Activated B cell treated with CpG ODN at 0.5 μM for 24 hours (primary cell): ENCODE measurements at regions not wholly inside any gene's neighbourhood (a gene's known extent, or its start where the extent isn't known, plus 50 kb on each side); places are given as distances from the start of the nearest gene placed in this dataset.
"Not testable (repeated sequence)": the region's sequence is repeated elsewhere in the genome, so short reads cannot be mapped to it uniquely, and the experiment has no call there.

ENCODE experiments used
- ATAC-seq: fragments of 200-7000 bp; cut with Tn5 transposase; one replicate; pipeline ENCODE4 v1.10.0; 2021; ENCODE audit warnings: low read depth, mild to moderate bottlenecking, moderate library complexity
- CTCF ChIA-PET: fragments of 350-600 bp; sonication (Branson Sonifier 250); formaldehyde crosslinking; loops from one replicate; lab custom pipeline; 2021; ENCODE audit warnings: antibody characterized with exemption; lab: Charles Lee
- POLR2A ChIA-PET: fragments of 350-600 bp; sonication (Branson Sonifier 250); formaldehyde crosslinking; loops from one replicate; lab custom pipeline; 2021; ENCODE audit warnings: antibody characterized with exemption; lab: Charles Lee
- DNase-seq: peaks from one replicate; pipeline ENCODE4 v3.0.0; 2022
- H3K27ac Mint-ChIP-seq: one replicate; pipeline ENCODE4 v1.8.0; 2020; ENCODE audit warnings: mixed read lengths
- H3K27me3 Mint-ChIP-seq: one replicate; pipeline ENCODE4 v1.8.0; 2021; ENCODE audit warnings: mixed read lengths
- H3K36me3 Mint-ChIP-seq: one replicate; pipeline ENCODE4 v1.8.0; 2021; ENCODE audit warnings: low read depth, mixed read lengths
- H3K4me1 Mint-ChIP-seq: one replicate; pipeline ENCODE4 v1.8.0; 2021; ENCODE audit warnings: mixed read lengths
- H3K4me3 Mint-ChIP-seq: one replicate; pipeline ENCODE4 v1.8.0; 2020; ENCODE audit warnings: mild to moderate bottlenecking, mixed read lengths
- H3K9me3 Mint-ChIP-seq: one replicate; pipeline ENCODE4 v1.8.0; 2020; ENCODE audit warnings: mixed read lengths
- intact Hi-C: fragments of 100-400 bp; cut with micrococcal nuclease; formaldehyde crosslinking; loops from one replicate; pipeline ENCODE4 v1.15.1; 2024
- TF ChIP-seq, protein P1 (sequence below): fragments of 200-600 bp; IDR thresholded peaks from one replicate; pipeline ENCODE4 v1.8.0; 2022; ENCODE audit warnings: antibody characterized with exemption, mild to moderate bottlenecking

DNA sequence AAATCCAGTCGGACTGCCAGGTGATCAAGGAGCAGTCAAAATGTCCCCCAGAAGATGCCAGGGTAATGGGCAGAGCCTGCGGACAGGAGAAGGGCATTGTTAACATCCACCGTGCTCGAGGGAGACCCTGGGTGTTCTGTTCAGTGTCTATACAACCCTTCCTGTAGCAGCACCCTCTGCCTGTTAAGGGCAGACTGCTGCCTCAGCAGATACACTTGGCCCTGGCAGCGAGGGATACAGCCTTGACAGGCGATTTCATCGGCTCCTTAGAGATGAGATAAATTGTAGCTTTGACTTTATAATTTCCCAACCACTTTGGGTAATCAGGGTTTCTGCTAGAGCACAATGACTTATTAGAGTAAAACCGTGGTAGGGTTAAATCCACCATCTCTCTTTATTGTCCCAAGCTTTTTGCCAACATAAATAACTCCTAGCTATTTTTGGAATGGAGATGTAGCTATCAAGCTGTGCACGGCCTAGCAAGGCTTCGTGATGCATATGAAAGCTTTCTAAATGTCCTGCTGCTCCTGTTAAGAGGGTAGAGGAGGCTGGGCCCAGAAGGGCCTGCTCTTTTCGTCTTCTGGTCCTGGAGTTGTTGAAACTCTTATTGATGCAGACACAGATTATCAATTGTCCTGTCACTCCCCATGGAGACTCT, 195.9 kb downstream of the CPEB2 start:
- Mint-ChIP-seq H3K36me3 (no peaks in the 10 kb centered on the region), H3K4me1 (no peaks in the 10 kb centered on the region), H3K4me3 (no peak overlapping the region), H3K9me3 (no peaks in the 10 kb centered on the region), H3K27me3 (no peaks in the 10 kb centered on the region), H3K27ac (no peak overlapping the region)
- intact Hi-C loops = loop anchor here (10.0 kb wide), 1 partner anchor 1543 kb away; no protein-coding TSS in a partner anchor
- ATAC-seq (no peak), DNase-seq (no peak)
- ChIA-PET POLR2A (no interaction called here), CTCF (no interaction called here)
- TF ChIP-seq, protein P1, sequence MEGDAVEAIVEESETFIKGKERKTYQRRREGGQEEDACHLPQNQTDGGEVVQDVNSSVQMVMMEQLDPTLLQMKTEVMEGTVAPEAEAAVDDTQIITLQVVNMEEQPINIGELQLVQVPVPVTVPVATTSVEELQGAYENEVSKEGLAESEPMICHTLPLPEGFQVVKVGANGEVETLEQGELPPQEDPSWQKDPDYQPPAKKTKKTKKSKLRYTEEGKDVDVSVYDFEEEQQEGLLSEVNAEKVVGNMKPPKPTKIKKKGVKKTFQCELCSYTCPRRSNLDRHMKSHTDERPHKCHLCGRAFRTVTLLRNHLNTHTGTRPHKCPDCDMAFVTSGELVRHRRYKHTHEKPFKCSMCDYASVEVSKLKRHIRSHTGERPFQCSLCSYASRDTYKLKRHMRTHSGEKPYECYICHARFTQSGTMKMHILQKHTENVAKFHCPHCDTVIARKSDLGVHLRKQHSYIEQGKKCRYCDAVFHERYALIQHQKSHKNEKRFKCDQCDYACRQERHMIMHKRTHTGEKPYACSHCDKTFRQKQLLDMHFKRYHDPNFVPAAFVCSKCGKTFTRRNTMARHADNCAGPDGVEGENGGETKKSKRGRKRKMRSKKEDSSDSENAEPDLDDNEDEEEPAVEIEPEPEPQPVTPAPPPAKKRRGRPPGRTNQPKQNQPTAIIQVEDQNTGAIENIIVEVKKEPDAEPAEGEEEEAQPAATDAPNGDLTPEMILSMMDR = no peak

DNA sequence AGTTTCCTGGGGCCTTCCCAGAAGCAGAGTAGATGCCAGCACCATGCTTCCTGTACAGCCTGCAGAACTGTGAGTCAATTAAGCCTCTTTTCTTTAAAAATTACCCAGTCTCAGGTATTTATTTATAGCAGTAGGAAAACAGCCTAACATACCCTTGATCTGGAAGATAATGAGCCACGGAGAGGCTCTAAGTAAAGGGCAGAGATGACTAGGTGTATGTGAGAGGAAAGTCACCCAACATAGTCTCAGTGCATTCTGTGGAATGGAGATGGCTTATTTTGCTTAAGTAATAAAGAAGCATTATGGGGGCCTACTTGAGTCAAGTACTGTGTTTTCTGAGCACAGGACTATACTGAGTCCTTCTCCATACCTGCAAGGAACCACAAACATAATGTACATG, 199.5 kb downstream of the CPEB2 start:
- intact Hi-C loops = no loop called here
- no peak for DNase-seq
- TF ChIP-seq, protein P1 = no peak
- Mint-ChIP-seq H3K27me3 (no peaks in the 10 kb centered on the region), H3K4me3 (no peak overlapping the region), H3K36me3 (no peaks in the 10 kb centered on the region), H3K9me3 (peaks cover 12% of the 10 kb centered on the region), H3K27ac (no peak overlapping the region), H3K4me1 (no peaks in the 10 kb centered on the region)
- CTCF ChIA-PET = no interaction called here
- POLR2A ChIA-PET = no interaction called here
- ATAC-seq = no peak

DNA sequence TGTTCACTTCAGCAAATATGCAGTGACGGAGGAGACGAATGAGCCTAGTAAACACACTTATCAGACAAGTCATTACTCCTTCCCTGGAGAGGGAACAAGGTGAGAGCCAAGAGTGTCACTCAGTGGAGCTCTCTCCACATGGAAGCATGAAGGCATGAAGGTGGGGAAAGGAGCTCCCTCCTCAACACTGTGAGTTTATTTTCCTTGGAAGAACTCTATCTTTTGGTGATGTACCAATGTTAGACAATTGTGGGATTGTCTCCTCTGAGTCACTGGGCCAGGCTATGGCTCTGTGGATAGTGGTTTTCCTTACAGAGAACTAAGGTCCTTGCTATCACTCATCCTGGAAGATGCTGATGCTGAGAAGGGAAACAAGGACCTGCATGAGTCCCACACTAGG, 200.2 kb downstream of the CPEB2 start:
- no peak overlapping the region for H3K27ac Mint-ChIP-seq
- DNase-seq = no peak
- H3K36me3 Mint-ChIP-seq = no peaks in the 10 kb centered on the region
- no peak for ATAC-seq
- POLR2A ChIA-PET = no interaction called here
- H3K4me3 Mint-ChIP-seq = no peak overlapping the region
- no peaks in the 10 kb centered on the region for H3K4me1 Mint-ChIP-seq
- CTCF ChIA-PET = no interaction called here
- intact Hi-C loops = no loop called here
- TF ChIP-seq, protein P1 = no peak
- peaks cover 18% of the 10 kb centered on the region for H3K9me3 Mint-ChIP-seq
- H3K27me3 Mint-ChIP-seq = no peaks in the 10 kb centered on the region

DNA sequence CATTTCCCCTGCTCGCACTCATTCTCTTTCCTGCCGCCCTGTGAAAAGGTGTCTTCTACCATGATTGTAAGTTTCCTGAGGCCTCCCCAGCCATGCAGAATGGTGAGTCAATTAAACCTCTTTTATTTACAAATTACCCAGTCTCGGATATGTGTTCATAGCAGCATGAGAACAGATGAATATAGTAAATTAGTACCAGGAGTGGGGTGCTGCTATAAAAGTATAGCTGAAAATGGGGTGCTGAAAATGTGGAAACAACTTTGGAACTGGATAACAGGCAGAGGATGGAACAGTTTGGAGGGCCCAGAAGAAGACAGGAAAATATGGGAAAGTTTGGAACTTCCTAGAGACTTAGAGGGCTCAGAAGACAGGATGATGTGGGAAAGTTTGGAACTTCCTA, 204.2 kb downstream of the CPEB2 start:
- H3K27ac Mint-ChIP-seq, DNase-seq, H3K4me1 Mint-ChIP-seq, H3K4me3 Mint-ChIP-seq, POLR2A ChIA-PET, H3K27me3 Mint-ChIP-seq, H3K36me3 Mint-ChIP-seq, intact Hi-C loops, CTCF ChIA-PET, ATAC-seq: not testable (repeated sequence)
- peaks cover 22% of the 10 kb centered on the region for H3K9me3 Mint-ChIP-seq

DNA sequence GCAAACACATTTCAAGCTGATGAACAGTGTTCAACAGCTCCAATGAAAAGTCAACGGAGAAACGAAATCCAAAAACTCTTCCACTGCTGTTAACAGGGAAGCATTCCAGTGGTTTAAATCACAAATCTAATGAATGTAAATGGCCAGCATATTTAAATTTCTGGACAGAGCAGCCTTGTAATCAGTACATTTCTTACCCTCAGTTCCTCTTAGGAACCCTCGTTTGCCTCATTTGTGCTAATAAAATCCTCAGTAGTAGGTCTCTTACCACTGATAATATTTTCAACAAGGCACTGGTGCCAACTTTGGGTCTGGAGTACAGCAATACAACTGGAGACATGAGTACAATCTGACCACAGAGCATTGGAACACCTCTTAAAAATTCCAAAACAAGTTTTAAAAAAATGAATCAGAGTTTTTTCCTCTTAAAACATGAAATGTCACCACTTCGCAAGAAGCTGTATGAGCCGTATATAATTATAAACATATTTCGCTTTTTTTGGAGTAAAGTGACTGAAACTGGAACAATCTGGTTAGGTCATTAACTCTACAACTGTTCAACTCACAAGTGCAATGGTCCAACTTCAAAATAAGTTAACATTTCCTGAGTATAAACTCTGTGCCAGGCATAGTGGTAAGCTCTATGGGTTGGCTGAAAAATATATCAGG, 211.2 kb downstream of the CPEB2 start:
- CTCF ChIA-PET = no interaction called here

More for the DNA sequence above, 211.2 kb downstream of the CPEB2 start:
- ATAC-seq (no peak), DNase-seq (no peak)
- POLR2A ChIA-PET = no interaction called here
- no peak overlapping the region for H3K4me3 Mint-ChIP-seq
- no peaks in the 10 kb centered on the region for H3K4me1 Mint-ChIP-seq
- H3K36me3 Mint-ChIP-seq = no peaks in the 10 kb centered on the region
- no peaks in the 10 kb centered on the region for H3K27me3 Mint-ChIP-seq
- no peaks in the 10 kb centered on the region for H3K9me3 Mint-ChIP-seq
- H3K27ac Mint-ChIP-seq = no peak overlapping the region
- intact Hi-C loops = no loop called here
- TF ChIP-seq, protein P1 = no peak
